DMS153 (cell line): ENCODE measurements at regions not wholly inside any gene's neighbourhood (a gene's known extent, or its start where the extent isn't known, plus 50 kb on each side); places are given as distances from the start of the nearest gene placed in this dataset.
A peak's percentile ranks its signal among the peaks of the same experiment; 100 is the strongest.

ENCODE experiments used
- DNase-seq: peaks from one replicate; lab custom pipeline; 2025; lab: John Stamatoyannopoulos, UW

DNA sequence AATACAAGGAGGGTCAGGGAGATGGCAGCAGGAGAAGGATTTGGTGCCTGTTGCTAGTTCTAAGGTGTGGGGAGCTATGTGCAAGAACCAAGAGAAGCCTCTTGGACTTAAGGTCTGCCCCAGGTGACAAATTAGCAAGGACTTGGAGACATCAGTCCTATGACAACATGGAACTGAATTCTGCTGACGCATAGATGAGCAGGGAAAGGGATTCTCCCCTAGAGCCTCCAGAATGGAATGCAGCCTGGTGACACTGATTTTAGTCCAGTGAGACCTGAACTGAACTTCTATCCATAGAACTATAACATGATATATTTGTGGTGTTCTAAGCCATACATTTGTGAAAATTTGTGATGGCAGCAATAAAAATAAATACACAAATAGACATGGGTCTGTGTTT, 215.6 kb downstream of the ESM1 start:
- DNase-seq = no peak

DNA sequence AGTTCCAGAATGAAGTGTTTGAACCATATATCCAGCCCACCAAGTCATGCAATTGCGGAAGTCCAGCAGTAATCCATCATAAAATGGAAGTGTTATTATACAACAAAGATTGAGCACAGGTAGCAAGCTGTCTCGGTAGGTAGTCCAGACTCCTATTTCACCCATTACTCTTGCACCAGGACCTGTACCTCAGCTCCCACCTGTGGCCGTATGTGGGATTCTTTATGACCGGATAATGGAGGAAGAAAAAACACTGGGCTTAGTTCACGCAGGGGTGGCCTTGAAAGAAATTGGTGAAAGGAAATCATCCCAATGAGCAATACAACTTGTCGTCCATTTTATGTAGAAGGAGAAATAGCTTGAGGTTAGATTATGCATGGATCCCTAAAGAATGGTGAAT, 216.3 kb downstream of the ESM1 start:
- peak; percentile 1 for DNase-seq

DNA sequence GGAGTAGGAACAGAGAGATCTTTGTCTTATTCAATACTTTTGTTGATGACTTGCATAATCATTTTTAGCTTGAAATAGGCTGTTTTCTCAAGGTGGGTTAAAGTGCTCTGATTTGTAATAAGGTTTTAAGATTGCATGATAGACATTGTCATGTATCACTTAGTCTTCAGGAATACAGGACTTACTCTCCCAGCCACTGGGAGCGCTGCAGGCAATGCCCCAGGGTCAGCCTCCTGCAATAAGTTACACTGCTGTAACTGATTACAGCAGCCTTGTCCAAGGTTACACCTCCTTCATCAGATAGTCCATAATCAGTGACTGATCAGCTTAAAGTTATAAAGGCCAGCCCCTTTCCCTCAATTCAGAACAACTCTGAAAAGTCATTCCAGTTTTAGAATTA, 218.6 kb downstream of the ESM1 start:
- no peak for DNase-seq

DNA sequence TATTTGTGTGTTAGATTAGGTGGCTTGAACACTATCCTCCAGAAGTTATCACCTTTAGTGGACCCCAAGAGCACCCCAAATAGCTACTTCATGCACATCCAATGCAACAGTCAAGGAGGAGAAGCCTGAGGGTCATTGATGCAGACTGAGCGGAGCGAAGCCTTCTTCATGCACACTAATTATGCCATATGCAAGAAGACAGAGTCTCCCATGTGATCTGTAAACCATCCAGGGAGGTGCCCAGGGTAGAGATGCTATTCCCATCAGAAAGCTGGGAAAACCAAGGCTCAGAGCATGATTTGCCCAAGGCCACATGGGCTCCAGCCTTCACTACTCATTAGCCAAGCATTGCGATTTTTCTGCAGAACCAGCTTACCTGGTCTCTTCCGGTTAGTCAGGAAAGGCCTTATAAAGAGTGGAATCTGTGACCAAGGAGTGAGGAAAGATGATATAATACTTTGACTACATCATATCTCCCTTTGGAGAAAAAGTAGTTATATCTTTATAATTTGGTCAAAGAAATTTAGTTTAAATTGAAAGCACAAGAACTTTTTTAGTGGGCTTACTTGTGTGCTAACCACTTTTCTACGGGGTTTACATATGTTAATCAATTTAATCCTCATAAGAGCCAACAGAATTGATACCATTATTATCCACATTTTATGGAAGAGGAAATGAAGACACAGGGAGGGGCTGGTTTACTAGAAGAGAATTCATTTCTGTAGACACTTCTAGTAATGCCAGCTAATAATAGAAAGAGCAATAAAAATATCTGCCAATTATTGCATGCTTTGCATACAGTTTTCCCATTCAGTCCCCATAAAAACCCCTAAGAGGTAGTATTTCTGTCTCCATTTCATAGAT, 220.0 kb downstream of the ESM1 start:
- DNase-seq = no peak

DNA sequence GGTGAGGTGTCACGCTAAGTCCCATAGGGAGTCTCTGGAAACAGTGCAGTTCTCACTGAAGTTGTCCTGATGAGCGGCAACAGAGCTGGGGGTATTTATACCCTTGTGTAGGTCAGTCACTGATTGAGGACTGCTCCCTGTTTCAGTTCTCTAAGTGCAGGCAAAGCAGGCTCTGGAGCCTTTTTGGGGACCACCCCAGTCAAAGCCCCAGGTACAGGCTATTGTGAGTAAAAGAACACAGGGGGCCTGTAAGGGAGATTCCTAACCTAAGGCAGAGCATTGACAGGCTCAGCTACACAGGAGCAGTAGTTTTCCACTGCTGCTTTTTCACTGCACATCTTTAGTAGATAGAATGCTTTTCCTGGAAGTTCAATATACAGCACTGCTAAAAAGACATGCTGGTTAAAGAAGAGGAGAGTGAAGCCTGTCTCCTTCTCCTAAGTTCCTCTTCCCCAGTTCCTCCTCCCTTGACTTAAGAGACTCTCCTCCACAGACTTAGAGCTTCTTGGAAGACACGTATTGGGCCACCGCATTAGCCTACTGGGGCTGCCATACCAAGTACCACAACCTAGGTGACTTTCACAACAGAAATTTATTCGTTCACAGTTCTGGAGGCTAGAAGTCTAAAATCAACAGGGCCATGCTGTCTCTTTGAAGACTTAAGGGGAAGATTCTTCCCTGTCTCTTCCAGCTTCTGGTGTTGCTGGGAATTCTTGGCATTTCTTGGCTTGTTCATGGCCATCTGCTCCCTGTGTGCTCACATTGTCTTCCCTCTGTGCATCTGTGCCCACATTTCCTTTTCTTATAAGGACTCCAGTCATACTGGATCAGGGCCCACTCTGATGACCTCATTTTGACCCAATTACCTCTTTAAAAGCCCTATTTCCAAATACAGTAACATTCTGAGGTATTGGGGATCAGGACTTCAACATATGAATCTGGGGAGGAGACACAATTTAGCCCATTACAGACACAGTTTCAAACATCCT, 221.0 kb downstream of the ESM1 start:
- DNase-seq = no peak

DNA sequence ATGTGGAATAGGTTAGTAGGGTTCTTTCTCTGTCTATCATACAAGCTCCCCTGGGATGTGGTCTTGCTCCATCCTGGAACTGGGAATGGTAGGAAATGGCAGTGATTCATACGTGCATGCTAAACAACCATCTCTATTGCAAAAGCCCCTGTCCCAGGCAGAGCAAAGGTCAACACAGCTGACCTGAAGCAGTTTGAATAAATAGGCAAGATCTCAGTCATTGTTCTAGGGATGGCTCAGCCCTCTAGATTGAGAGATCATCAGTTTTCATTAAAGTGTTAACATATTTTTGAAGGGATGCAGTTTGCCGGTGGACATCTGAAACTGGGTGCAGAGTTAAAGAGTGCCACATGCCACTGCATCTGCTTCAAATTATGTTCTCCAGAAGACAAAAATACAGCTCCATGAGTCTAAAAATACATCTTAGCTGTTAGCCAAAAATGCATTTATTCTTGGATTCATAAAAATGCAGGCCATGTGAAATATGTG, 224.1 kb downstream of the ESM1 start:
- DNase-seq = no peak

DNA sequence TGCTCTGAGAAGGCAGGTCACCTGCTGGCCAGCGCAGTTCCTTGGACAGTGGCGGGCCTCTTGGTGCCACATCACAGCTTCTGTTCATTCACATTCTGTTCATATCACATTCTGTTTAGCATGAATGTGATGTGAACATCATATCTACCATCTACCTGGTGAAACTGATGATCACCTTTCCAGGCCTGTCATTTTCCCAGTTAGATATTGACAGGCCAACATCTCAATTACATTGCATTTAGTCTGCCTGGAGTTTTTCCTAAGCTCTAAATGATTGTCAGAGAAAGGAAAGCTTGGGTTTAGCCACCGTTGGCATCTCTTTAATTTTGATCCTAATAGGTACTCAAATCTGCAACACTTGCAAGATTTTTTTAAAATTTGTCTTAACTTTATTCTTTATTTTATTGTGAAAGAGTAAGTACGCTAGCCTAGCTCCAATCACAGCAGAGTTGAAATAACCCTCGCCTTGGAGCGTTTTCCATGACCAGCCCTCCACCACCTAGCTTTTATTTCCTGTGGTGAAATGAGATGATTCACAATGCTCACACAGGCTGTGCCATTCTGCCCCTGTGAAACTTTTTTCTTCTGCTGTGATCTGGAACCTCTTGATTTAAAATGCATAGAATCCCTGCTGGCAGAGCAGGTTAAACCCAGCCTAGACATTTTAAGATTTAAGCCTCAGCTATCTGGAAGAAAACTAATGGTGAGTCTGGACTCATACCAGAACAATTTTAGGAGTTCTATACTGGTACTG, 225.0 kb downstream of the ESM1 start:
- DNase-seq = no peak

DNA sequence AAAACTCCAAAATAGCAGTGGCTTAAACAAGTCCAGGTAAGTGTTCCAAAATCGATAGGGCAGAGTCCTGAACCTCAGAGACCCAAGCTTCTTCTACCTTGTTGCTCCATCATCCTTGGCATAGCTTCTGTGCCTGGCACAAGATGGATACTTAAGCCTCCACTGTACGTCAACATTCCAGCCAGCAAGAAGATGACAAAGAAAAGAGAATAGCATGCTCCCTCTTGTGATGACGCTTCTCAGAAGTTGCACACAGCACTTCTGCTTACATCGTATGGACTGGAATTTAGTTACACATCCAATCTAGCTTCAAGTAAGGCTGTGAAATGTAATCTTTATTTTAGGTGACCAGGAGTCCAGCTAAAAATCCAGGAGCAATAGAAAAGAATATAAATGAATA, 227.4 kb downstream of the ESM1 start:
- no peak for DNase-seq

DNA sequence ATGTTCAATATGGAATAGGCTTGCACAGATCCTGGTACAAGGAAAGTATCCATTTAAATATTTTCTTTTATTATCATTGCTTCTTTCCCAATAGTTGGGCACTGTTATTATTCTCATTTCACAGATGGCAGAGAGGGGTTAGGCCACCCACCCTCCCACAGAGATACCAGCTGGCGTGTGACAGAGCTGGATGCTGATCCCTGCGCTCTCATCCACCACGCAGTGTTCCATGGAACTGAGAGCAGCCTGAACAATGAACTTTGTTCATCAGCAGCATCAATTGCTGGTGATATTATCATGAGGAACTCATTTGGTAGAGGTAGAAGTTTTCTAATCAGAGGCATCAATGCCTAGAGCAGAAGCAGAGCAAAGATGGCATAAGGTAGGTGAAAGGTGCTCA, 227.9 kb downstream of the ESM1 start:
- DNase-seq = no peak

DNA sequence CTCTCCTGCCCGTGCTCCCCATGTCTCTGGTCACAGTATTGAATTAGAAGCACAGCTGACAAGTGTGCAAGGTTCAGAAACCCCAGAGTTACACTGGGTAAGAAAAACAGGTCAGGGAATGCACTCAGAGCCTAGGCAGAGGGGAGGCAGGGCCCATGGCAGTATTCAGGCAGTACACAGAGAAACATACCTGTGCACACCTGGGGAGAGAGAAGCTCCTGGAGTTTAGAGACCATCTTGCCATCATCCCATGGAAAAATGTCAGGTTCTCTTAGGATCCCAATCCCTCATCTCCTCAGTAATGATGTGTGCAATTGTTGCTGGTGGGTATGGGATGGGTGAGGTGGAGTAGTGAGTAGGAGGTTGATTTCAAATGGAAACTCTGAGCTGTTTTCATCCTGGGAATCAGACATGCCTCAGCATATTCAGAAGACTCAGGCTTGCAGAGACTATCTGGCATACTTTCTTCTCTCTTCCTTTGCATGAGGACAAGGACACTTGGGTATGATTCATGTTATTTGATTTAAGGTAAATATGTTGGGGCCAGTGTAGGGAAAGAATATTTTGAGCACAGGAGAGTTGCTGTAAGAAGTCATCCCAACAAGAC, 228.5 kb downstream of the ESM1 start:
- DNase-seq = no peak

DNA sequence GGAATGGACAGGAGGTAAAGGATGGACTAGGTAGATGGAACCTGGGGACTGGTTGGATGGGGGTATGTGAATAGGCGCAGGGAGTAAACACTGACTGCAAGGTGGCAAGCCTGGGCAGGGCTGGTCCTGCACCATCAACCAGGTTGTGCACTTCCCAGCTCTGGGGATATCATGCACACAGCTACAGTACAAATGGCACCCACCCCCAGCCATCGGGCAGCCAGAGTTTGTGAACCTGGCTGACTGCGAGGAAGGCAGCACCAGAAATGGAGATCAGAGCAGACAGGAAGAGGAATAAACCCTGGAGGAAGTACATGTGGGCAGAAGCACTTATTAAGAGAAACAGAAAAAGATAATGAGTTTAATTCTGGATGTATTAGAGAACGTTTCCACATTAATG, 229.1 kb downstream of the ESM1 start:
- DNase-seq = no peak

DNA sequence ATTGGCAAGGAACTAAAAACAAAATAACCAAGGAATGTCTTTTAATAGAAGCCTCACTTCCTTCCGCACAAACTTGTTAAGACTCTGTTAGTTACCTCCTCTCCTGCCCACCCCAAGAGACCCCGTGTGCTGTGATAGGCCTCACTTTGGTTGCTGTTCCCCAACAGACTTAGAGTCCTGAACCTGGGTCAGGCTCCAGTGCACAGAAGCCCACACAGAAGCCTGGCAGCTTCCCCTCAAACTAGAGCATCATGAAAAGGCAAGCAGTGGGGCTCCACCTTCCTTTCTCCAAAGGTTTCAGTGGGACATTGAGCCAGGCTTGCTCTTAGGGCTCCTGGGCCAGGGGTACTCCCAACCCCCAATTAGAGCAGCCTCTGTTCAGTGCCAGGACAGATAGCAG, 230.5 kb downstream of the ESM1 start:
- DNase-seq = no peak

DNA sequence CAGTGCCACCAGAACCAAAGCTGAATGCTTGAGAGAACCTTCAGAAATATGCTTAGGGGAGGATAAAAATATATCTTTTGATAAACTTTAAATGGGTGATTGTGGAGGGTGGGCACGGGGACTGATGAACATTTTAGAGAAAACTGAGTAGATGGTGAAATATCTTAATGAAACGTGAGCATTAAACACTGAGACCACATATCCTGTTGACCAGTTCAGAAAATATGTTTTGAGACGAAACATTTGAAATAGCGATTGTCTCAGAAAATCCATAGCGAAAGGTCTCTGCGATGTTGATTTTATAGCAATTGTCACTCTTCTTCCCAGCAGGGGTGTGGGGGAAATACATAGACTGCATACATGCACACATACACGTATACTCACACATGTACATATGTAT, 231.0 kb downstream of the ESM1 start:
- no peak for DNase-seq

DNA sequence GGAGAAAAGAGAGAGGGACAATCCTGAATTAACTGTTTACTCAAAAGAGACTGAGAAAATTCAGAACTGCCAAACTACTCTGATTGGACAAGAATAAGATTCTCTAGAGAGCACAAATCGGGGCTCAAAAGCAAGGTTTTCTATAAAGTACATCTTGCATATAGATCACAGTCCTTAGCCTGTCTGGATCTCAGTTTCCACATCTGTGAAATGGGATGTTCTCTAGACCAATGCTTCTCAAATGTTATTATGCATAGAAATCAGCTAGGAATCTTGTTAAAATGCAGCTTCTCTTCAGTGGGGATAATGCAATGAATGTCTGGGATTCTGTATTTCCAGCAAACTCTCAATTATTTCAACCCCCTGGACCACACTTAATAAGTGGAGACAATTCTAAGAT, 231.6 kb downstream of the ESM1 start:
- DNase-seq = no peak

DNA sequence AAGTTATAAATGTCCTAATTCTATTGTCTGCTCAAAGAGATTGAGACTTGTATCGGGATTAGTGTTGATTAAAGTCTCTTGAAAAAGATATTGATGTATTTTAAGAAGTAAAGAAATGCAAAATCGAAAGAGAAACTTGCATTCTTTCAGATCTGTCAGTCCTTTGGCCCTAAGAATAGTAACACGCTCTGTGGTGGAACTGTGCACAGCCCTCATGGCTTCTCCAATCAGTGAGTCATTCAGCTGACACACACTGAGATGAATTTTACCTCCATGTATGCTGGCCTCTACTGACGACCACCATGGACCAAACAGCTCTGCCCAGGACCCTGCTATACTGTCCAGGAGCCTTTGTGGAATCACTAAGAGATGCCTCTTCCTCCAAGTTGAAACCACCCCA, 232.4 kb downstream of the ESM1 start:
- no peak for DNase-seq

DNA sequence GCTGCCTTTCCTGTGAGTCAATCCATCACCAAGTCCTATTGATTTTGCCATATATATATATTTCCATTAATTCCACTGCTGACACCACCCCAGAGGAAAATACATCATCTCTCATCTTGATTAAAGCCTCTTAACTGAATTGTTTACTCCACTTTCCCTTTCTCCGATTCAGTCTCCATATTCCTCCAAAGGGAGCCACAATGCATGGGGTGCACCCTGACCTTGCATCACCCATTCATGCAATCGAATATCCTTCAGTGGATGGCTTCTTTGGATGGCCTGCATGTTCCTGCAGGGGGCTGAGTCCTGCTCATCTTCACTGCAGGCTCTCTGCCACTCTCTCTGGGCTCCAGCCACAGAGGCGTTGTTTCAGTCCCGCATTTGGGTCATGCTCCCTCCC, 231.0 kb downstream of the SNX18 start:
- DNase-seq = no peak

DNA sequence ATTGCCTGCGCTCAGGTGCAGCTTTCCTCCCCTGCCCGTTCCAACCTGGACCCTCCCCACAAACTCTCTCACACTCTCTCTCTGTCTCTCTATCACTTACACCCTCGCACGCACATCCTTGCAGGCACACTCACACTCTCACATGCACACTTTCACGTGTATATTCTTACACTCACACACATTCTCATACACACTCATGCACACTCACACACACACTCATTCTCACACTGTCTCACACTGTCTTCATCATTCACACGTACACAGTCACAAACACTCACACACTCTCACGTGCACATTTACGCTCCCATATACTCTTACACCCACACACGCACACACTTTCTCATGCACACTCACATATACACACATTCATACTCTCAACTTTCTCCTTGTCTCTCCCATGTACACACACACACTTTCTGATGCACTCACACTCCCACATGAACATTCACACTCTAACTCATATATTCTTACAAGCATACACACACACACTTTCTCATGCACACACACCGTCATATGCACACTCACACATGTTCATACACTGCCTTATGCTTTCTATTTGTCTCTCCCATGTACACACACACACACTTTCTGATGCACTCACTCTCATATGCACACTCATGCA, 229.3 kb downstream of the SNX18 start:
- DNase-seq = no peak

DNA sequence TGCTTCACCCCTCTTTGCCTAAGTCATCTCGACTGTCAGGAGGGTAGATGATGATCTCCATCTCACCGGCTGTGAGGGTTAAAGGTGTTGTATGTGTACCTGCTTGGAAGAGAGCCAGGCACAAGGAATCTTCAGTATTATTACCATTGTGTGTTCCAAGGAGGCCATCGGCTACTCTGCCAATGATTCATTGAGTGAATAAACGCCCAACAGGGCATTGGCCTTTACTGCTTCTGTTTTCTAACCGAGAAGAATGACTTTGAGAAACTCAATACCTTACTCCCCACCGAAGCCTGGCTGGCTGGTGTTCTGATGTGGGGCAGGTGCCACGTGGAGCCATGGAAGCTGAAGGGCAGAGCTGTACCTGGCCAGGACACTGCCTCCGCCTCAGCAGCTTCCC, 228.8 kb downstream of the SNX18 start:
- no peak for DNase-seq

DNA sequence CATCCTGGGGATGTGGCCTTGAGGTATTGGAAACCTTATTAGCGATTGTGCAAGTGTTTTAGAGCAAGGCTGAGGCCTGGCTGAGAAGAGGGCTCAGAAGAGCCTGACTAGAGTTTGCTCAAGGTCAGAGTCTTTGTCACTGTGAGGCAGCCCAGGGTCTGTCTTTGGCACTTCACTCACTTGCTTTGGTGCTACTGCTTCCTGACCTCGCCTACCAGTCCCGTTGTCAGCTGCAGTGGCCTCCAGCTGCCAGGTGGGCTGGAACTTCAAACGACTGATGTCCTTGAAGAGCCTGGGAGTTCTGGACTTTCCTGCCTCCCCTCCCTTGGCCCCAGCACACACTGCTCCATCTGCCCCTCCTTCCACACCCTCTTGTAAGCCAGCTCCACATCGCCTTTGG, 228.0 kb downstream of the SNX18 start:
- DNase-seq = no peak

DNA sequence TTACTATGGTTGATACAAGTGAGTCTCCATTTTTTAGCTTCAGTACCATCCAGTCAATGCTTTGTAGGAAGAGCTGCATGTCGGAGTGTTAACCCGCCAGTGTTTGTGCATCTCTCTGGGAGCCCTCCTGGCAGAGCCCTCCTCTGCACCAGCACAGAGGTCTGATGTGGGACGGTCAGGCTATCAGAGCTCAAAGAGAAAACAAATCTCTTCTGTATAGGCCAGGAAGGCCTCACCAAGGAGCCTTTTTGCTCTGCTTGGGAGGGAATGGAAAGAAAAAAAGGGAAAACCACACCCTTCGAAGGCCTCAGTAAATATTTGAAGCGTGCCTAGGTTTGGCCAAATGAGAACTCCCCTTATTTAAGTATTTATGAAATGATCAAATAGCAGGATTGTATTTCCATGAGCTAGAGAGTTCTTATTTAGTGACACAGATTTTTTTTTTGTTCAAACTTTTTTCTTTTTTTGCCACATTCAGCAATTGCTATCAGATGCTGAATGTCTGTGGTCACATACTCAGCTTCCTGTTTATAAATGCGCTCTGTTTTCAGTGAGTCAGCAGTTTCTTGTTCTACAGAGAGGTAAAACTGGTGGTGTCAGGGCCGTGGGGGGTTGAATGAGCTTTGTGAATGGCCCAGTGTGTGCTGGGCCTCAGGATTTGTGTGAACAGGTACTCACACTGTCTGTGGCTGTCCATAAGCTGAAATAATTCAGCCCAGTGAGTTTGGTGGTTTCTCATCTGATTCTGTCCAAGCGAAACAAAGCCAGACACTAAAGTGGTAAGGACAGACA, 226.6 kb downstream of the SNX18 start:
- peak; percentile 29 for DNase-seq
